H1 (cell line): ENCODE measurements at regions not wholly inside any gene's neighbourhood (a gene's known extent, or its start where the extent isn't known, plus 50 kb on each side); places are given as distances from the start of the nearest gene placed in this dataset.

Source experiments
- ATF2 ChIP-seq: IDR thresholded peaks from 2 replicates; pipeline ENCODE4 v1.6.1; 2012; ENCODE audit warnings: low read length, inconsistent platforms
- ATF3 ChIP-seq: IDR thresholded peaks from 2 replicates; pipeline ENCODE4 v1.6.1; 2011; ENCODE audit warnings: low read depth, mild to moderate bottlenecking, low read length; ENCODE audit not compliant: insufficient read depth
- CBX8 ChIP-seq: fragments of 300-800, 300-1000 bp; sonication (generic); IDR thresholded peaks from 2 replicates; pipeline ENCODE4 v1.7.1; 2016; ENCODE audit warnings: low read depth, low read length, borderline replicate concordance
- CEBPB ChIP-seq: IDR thresholded peaks from 2 replicates; pipeline ENCODE4 v1.6.1; 2012; ENCODE audit warnings: low read depth, low read length
- CHD7 ChIP-seq: fragments of 300-600 bp; sonication (generic); IDR thresholded peaks from 2 replicates; pipeline ENCODE4 v1.7.1; 2012; ENCODE audit warnings: low read length, moderate library complexity, mild to moderate bottlenecking, inconsistent platforms; ENCODE audit not compliant: insufficient replicate concordance
- TAF7 ChIP-seq: optimal IDR thresholded peaks from 2 replicates; pipeline ENCODE3; 2011; ENCODE audit warnings: low read depth, mild to moderate bottlenecking, inconsistent platforms, low read length, moderate library complexity, borderline replicate concordance
- TCF12 ChIP-seq: IDR thresholded peaks from 2 replicates; pipeline ENCODE4 v1.6.1; 2011; ENCODE audit warnings: low read depth, mild to moderate bottlenecking, low read length

- TF ChIP-seq CHD7 (no peak), ATF2 (no peak), CEBPB (no peak), TCF12 (no peak), TAF7 (no peak), ATF3 (no peak), CBX8 (no peak)
- TF ChIP-seq, all 59 proteins: peak for 0
Observed at GRCh38 chr22:49363526-49364230, 464.0 kb downstream of the BRD1 start (continued).
